ENCODE measurements at regions not wholly inside any gene's neighbourhood (a gene's known extent, or its start where the extent isn't known, plus 50 kb on each side); places are given as distances from the start of the nearest gene placed in this dataset.

- TF ChIP-seq EP300 (IDR thresholded peaks at IDR 0.05; ENCODE audit: borderline replicate concordance) (no peak), CEBPB (IDR thresholded peaks at IDR 0.05) (no peak), RAD21 (IDR thresholded peaks at IDR 0.05; ENCODE audit: low read depth) (no peak), NFIC (IDR thresholded peaks at IDR 0.05) (no peak), CREB1 (IDR thresholded peaks at IDR 0.05; ENCODE audit: low read depth) (no peak), ZBTB7A (IDR thresholded peaks at IDR 0.05; ENCODE audit: low read depth) (no peak), MAX (IDR thresholded peaks at IDR 0.05) (no peak), TAF1 (IDR thresholded peaks at IDR 0.05; ENCODE audit: low read depth) (no peak), EGR1 (IDR thresholded peaks at IDR 0.05) (no peak), TCF12 (IDR thresholded peaks at IDR 0.05; ENCODE audit: low read depth) (no peak), REST (IDR thresholded peaks at IDR 0.05; ENCODE audit: low read depth) (no peak), YY1 (IDR thresholded peaks at IDR 0.05; ENCODE audit: low read depth) (no peak), FOXM1 (IDR thresholded peaks at IDR 0.05; ENCODE audit: borderline replicate concordance, low read depth) (no peak), TEAD4 (IDR thresholded peaks at IDR 0.05) (no peak)
- TF ChIP-seq, protein P1, sequence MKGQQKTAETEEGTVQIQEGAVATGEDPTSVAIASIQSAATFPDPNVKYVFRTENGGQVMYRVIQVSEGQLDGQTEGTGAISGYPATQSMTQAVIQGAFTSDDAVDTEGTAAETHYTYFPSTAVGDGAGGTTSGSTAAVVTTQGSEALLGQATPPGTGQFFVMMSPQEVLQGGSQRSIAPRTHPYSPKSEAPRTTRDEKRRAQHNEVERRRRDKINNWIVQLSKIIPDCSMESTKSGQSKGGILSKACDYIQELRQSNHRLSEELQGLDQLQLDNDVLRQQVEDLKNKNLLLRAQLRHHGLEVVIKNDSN (IDR thresholded peaks at IDR 0.05), result no peak
These were observed 51.9 kb upstream of the TBX3 start for GRCh38 chr12:114735680-114736374.

GRCh38 chr12:114735011-114735410, 51.0 kb upstream of the TBX3 start:
- TF ChIP-seq REST (IDR thresholded peaks at IDR 0.05; ENCODE audit: low read depth), result no peak
- TF ChIP-seq, protein P1 (IDR thresholded peaks at IDR 0.05), result no peak
- TF ChIP-seq MAX (IDR thresholded peaks at IDR 0.05), result no peak
- no peak for TF ChIP-seq RAD21 (IDR thresholded peaks at IDR 0.05; ENCODE audit: low read depth)
- TF ChIP-seq YY1 (IDR thresholded peaks at IDR 0.05; ENCODE audit: low read depth), result no peak
- TF ChIP-seq CREB1 (IDR thresholded peaks at IDR 0.05; ENCODE audit: low read depth), result no peak
- no peak for TF ChIP-seq ZBTB7A (IDR thresholded peaks at IDR 0.05; ENCODE audit: low read depth)
- no peak for TF ChIP-seq TEAD4 (IDR thresholded peaks at IDR 0.05)
- no peak for TF ChIP-seq FOXM1 (IDR thresholded peaks at IDR 0.05; ENCODE audit: borderline replicate concordance, low read depth)
- TF ChIP-seq TCF12 (IDR thresholded peaks at IDR 0.05; ENCODE audit: low read depth), result no peak
- TF ChIP-seq EP300 (IDR thresholded peaks at IDR 0.05; ENCODE audit: borderline replicate concordance), result no peak
- no peak for TF ChIP-seq CEBPB (IDR thresholded peaks at IDR 0.05)
- TF ChIP-seq EGR1 (IDR thresholded peaks at IDR 0.05), result no peak
- TF ChIP-seq TAF1 (IDR thresholded peaks at IDR 0.05; ENCODE audit: low read depth), result no peak
- no peak for TF ChIP-seq NFIC (IDR thresholded peaks at IDR 0.05)

GRCh38 chr12:114733919-114734318, 49.9 kb upstream of the TBX3 start:
- TF ChIP-seq YY1 (IDR thresholded peaks at IDR 0.05; ENCODE audit: low read depth) (no peak), CEBPB (IDR thresholded peaks at IDR 0.05) (no peak), FOXM1 (IDR thresholded peaks at IDR 0.05; ENCODE audit: borderline replicate concordance, low read depth) (no peak), ZBTB7A (IDR thresholded peaks at IDR 0.05; ENCODE audit: low read depth) (no peak), NFIC (IDR thresholded peaks at IDR 0.05) (no peak), REST (IDR thresholded peaks at IDR 0.05; ENCODE audit: low read depth) (no peak), TAF1 (IDR thresholded peaks at IDR 0.05; ENCODE audit: low read depth) (no peak), TEAD4 (IDR thresholded peaks at IDR 0.05) (no peak), RAD21 (IDR thresholded peaks at IDR 0.05; ENCODE audit: low read depth) (no peak), MAX (IDR thresholded peaks at IDR 0.05) (no peak), CREB1 (IDR thresholded peaks at IDR 0.05; ENCODE audit: low read depth) (no peak)
- TF ChIP-seq, protein P1 (IDR thresholded peaks at IDR 0.05), result no peak
